ENCODE measurements at regions not wholly inside any gene's neighbourhood (a gene's known extent, or its start where the extent isn't known, plus 50 kb on each side); places are given as distances from the start of the nearest gene placed in this dataset.
A peak's percentile ranks its signal among the peaks of the same experiment; 100 is the strongest.

DNA sequence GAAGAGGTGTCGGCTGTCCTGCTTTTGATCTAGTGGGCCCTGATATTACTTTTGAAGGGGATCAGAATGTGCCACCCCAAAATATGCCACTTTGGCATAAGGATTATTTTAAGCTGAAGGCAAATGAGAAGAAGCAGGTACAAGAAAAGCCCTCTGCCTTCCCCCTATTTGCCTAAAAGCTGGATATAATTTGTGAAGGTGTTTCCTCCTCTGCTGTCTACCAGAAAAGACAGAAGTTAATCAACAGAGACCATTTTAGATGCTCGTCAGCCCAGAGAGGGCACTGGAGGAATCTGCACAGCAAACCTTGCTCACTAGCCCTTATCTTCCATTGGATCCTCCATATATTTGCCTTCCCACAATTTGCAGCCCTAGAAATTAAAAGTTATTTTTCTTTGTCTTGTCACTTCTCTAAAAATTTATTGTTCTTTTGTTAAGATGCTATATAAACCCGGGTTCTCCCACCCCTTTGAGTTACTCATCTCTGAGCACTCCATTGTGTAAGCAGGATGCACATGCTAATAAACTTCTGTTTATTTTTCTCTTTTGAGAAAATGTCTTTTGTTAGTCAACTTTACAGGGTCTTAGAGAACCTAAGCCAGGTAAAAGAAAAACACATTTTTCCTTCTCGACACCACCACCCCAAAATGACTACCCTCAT, 163.2 kb upstream of the SLC1A4 start:
- Histone ChIP-seq H3K9me3 (replicated peaks) (no peaks in the 10 kb centered on the region), H3K36me3 (no peaks in the 10 kb centered on the region), H3K27ac (replicated peaks) (no peak overlapping the region), H3K27me3 (ENCODE audit: low read depth) (no peaks in the 10 kb centered on the region), H3K4me1 (peaks cover 2% of the 10 kb centered on the region), H3K4me3 (no peak overlapping the region)
- TF ChIP-seq, protein P1, sequence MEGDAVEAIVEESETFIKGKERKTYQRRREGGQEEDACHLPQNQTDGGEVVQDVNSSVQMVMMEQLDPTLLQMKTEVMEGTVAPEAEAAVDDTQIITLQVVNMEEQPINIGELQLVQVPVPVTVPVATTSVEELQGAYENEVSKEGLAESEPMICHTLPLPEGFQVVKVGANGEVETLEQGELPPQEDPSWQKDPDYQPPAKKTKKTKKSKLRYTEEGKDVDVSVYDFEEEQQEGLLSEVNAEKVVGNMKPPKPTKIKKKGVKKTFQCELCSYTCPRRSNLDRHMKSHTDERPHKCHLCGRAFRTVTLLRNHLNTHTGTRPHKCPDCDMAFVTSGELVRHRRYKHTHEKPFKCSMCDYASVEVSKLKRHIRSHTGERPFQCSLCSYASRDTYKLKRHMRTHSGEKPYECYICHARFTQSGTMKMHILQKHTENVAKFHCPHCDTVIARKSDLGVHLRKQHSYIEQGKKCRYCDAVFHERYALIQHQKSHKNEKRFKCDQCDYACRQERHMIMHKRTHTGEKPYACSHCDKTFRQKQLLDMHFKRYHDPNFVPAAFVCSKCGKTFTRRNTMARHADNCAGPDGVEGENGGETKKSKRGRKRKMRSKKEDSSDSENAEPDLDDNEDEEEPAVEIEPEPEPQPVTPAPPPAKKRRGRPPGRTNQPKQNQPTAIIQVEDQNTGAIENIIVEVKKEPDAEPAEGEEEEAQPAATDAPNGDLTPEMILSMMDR (IDR thresholded peaks at IDR 0.05; ENCODE audit: borderline replicate concordance) = no peak
- intact Hi-C loops (cut with micrococcal nuclease) = no loop called here
- no peak for DNase-seq

- no peaks in the 10 kb centered on the region for H3K36me3 ChIP-seq
- H3K27me3 ChIP-seq (ENCODE audit: low read depth) = no peaks in the 10 kb centered on the region
- H3K4me1 ChIP-seq = peaks cover 9% of the 10 kb centered on the region
- no peak overlapping the region for H3K27ac ChIP-seq (replicated peaks)
- TF ChIP-seq, protein P1 (IDR thresholded peaks at IDR 0.05; ENCODE audit: borderline replicate concordance) = no peak
- H3K4me3 ChIP-seq = no peak overlapping the region
- DNase-seq = no peak
- no peaks in the 10 kb centered on the region for H3K9me3 ChIP-seq (replicated peaks)
- intact Hi-C loops (cut with micrococcal nuclease) = no loop called here
Observed at GRCh38 chr2:64826703-64827102, 162.5 kb upstream of the SLC1A4 start.

DNA sequence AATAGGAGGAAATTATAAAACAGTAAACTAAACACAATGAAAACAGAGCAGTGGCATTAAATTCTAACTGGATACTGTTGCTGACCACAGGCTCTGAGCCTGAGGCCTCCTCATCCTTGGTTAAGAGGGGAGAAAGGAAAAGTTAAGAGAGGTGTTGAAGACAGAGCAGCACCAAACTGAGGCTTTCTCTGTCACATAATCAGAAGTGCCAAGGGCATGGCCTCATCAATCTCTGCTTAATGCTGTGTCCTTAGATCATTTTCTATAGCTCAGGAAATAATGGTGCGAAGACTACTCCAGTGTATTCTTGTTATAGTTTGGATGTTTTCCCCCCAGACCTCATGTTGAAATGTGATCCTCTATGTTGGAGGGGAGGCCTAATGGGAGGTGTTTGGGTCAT, 160.9 kb upstream of the SLC1A4 start:
- Histone ChIP-seq H3K9me3 (replicated peaks) (no peaks in the 10 kb centered on the region), H3K4me3 (no peak overlapping the region), H3K36me3 (no peaks in the 10 kb centered on the region), H3K27ac (replicated peaks) (no peak overlapping the region), H3K4me1 (peaks cover 14% of the 10 kb centered on the region), H3K27me3 (ENCODE audit: low read depth) (no peaks in the 10 kb centered on the region)
- DNase-seq = no peak
- TF ChIP-seq, protein P1 (IDR thresholded peaks at IDR 0.05; ENCODE audit: borderline replicate concordance) = no peak
- intact Hi-C loops (cut with micrococcal nuclease) = no loop called here

DNA sequence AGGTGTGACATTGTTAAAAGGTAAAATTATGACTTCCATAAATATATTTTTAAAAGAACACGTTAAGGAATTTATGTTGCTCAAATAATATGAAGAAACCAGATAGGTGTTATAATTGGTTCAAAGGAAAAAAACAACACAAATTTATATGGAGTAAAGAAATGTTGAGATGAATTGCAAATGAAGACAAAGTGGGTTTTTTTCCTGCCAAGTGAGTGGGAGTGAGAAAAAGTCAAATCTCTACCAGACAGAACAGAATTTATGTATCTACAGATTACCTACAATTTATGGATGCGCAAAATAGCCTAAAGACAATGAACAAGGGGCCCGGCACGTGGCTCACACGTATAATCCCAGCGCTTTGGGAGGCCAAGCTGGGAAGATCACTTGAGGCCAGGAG, 159.7 kb upstream of the SLC1A4 start:
- Histone ChIP-seq H3K4me1 (peaks cover 14% of the 10 kb centered on the region), H3K4me3 (no peak overlapping the region), H3K27ac (replicated peaks) (no peak overlapping the region), H3K36me3 (no peaks in the 10 kb centered on the region), H3K9me3 (replicated peaks) (no peaks in the 10 kb centered on the region), H3K27me3 (ENCODE audit: low read depth) (no peaks in the 10 kb centered on the region)
- TF ChIP-seq, protein P1 (IDR thresholded peaks at IDR 0.05; ENCODE audit: borderline replicate concordance) = no peak
- intact Hi-C loops (cut with micrococcal nuclease) = no loop called here
- no peak for DNase-seq

- intact Hi-C loops (cut with micrococcal nuclease) = no loop called here
- TF ChIP-seq, protein P1 (IDR thresholded peaks at IDR 0.05; ENCODE audit: borderline replicate concordance) = peak; percentile 92
- Histone ChIP-seq H3K4me1 (peaks cover 14% of the 10 kb centered on the region), H3K27ac (replicated peaks) (peak overlapping the region; percentile 80), H3K4me3 (peak overlapping the region; percentile 26), H3K27me3 (ENCODE audit: low read depth) (no peaks in the 10 kb centered on the region), H3K36me3 (no peaks in the 10 kb centered on the region), H3K9me3 (replicated peaks) (no peaks in the 10 kb centered on the region)
- DNase-seq = peak; percentile 82
Observed at GRCh38 chr2:64831134-64831976, 157.8 kb upstream of the SLC1A4 start.
